Muscle layer of colon (tissue), 2 donors: ENCODE measurements at regions not wholly inside any gene's neighbourhood (a gene's known extent, or its start where the extent isn't known, plus 50 kb on each side); places are given as distances from the start of the nearest gene placed in this dataset.

Experiments used
- H3K27ac ChIP-seq: one replicate; pipeline ENCODE4 v1.7.0; 2013; ENCODE audit warnings: low read depth, mild to moderate bottlenecking, low read length, moderate library complexity
- H3K27me3 ChIP-seq, 2 donors: one replicate each; pipeline ENCODE4 v1.7.0; 2013; ENCODE audit warnings: low read length in 2 of 2, mild to moderate bottlenecking in 2 of 2; ENCODE audit not compliant: insufficient read depth in 2 of 2, control insufficient read depth in 1 of 2
- H3K36me3 ChIP-seq: one replicate; pipeline ENCODE4 v1.7.0; 2013; ENCODE audit warnings: mild to moderate bottlenecking, low read length; ENCODE audit not compliant: insufficient read depth
- H3K4me1 ChIP-seq: one replicate; pipeline ENCODE4 v1.7.0; 2013; ENCODE audit warnings: mild to moderate bottlenecking, low read length; ENCODE audit not compliant: insufficient read depth
- H3K4me3 ChIP-seq, 2 donors: one replicate each; pipeline ENCODE4 v1.7.0; 2013; ENCODE audit warnings: low read length in 2 of 2, low read depth in 1 of 2, mild to moderate bottlenecking in 1 of 2, moderate library complexity in 1 of 2
- H3K9ac ChIP-seq: one replicate; pipeline ENCODE4 v1.7.0; 2013; ENCODE audit warnings: low read length
- H3K9me3 ChIP-seq: one replicate; pipeline ENCODE4 v1.7.0; 2013; ENCODE audit warnings: mild to moderate bottlenecking, low read length
- donor health status: abdominal sarcoma.
- donor health status: Adenocarcinoma of cecum.

- no peak overlapping the region for H3K27ac ChIP-seq
- H3K36me3 ChIP-seq: no peaks in the 10 kb centered on the region
- no peaks in the 10 kb centered on the region for H3K9me3 ChIP-seq
- no peak overlapping the region for H3K9ac ChIP-seq
- no peaks in the 10 kb centered on the region for H3K27me3 ChIP-seq
- peaks cover 12% of the 10 kb centered on the region for H3K4me1 ChIP-seq
- no peak overlapping the region for H3K4me3 ChIP-seq
Measured at GRCh38 chr6:15874821-15875220, 212.0 kb upstream of the DTNBP1 start.

DNA sequence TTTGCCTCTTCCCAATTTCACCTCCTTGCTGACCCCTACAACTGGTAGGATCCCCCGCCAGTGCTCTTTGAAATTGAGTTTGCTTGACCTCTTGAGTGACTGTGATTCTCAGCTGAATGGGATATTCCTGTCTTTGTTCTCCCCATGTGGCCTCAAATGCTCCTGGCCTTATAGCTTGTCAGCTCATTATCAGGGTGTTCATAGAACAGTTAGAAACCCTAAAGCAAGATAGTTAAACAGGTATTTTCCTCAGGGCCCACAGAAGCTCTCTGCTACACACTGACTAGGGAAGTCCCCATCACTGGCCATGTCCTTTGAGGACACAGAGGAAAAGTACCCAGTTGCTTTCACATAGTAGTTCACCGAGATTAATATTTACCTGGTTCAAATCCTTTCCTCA is 211.5 kb upstream of the DTNBP1 start:
- Histone ChIP-seq H3K4me1 (peaks cover 7% of the 10 kb centered on the region), H3K36me3 (no peaks in the 10 kb centered on the region), H3K4me3 (no peak overlapping the region), H3K9ac (no peak overlapping the region), H3K9me3 (no peaks in the 10 kb centered on the region), H3K27ac (no peak overlapping the region), H3K27me3 (no peaks in the 10 kb centered on the region)

DNA sequence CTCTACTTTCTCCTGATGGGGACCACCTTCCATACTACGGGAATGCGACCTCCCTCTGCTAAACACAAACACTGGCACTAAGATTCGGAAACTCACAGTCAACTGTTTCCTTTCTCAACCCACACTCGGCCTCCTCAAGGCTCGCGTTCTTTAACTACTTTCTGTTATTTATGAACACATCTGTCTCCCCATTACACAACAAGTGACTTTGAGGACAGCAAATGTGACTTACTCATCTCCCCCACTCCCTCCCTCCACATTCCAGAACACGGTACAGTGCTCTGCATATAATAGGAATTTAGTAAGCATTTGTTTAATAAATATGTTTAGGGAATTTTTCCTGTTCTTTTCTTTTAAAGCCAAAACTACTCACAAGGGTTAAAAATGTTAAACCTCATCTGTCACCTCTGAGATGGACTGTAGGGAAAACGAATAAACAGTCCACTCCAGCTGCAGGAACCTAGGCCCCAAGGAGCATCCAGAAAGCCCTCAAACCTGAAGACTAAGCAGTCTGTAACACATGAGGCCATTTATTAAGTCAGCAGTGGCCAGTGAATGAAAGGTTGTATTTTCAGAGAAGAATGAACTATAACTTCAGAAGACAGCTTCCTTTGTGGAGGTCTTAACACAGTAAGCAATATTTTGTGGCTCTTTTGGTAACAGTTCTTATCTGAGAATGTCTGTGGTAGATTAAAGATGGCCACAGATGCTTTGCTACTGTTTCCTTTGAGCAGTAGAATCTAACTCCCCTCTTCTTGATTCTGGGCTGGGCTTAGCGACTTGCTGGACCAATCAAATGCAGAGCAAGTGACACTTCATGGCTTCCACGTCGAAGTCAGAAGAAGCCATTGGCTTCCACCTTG is 209.6 kb upstream of the DTNBP1 start:
- Histone ChIP-seq H3K36me3 (no peaks in the 10 kb centered on the region), H3K4me1 (no peaks in the 10 kb centered on the region), H3K27me3 (no peaks in the 10 kb centered on the region), H3K27ac (no peak overlapping the region), H3K9ac (no peak overlapping the region), H3K9me3 (no peaks in the 10 kb centered on the region), H3K4me3 (no peak overlapping the region)

DNA sequence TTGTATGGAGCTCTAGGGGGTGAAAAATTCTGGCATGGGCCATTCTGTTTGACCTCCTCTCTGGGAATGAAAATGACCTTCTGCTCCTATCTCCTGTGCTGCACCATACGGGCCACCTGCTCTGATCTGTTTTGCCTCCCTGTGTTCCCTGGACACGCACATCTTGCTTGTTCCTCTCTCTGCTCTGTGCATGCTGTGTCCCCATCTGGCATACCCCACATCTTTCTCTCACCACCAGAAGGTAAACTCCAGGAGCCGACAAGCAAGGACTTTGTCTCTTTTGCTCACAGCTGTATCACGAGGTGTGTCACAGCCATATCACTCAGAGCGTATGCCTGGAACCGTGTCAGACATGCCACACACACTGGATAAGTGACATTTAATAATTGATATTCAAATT is 208.4 kb upstream of the DTNBP1 start:
- no peak overlapping the region for H3K27ac ChIP-seq
- no peaks in the 10 kb centered on the region for H3K36me3 ChIP-seq
- H3K4me1 ChIP-seq: no peaks in the 10 kb centered on the region
- H3K9ac ChIP-seq: no peak overlapping the region
- no peaks in the 10 kb centered on the region for H3K9me3 ChIP-seq
- H3K27me3 ChIP-seq: no peaks in the 10 kb centered on the region
- no peak overlapping the region for H3K4me3 ChIP-seq

GRCh38 chr6:15870333-15871043 is 207.7 kb upstream of the DTNBP1 start:
- Histone ChIP-seq H3K36me3 (no peaks in the 10 kb centered on the region), H3K9ac (no peak overlapping the region), H3K27ac (no peak overlapping the region), H3K9me3 (no peaks in the 10 kb centered on the region), H3K27me3 (no peaks in the 10 kb centered on the region), H3K4me3 (no peak overlapping the region), H3K4me1 (no peaks in the 10 kb centered on the region)

DNA sequence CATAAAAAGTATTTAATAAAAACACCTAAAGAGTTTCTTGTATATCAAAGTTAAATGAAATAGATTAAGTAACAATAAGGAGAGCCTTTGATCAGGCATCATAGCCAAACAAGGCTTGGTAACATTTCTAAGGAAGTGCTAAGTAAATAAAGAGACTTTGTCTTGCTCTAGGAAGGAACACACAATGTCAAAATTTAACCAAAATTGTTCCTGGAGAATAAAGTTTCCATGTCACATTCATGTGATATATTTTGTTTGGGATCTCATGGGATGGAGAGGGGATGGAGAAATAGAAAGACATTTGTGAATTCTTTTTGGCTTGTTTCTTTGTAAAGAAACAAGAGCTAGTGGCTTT is 201.9 kb upstream of the DTNBP1 start:
- Histone ChIP-seq H3K4me3 (no peak overlapping the region), H3K27ac (no peak overlapping the region), H3K9me3 (no peaks in the 10 kb centered on the region), H3K36me3 (no peaks in the 10 kb centered on the region), H3K4me1 (no peaks in the 10 kb centered on the region), H3K9ac (no peak overlapping the region), H3K27me3 (no peaks in the 10 kb centered on the region)

DNA sequence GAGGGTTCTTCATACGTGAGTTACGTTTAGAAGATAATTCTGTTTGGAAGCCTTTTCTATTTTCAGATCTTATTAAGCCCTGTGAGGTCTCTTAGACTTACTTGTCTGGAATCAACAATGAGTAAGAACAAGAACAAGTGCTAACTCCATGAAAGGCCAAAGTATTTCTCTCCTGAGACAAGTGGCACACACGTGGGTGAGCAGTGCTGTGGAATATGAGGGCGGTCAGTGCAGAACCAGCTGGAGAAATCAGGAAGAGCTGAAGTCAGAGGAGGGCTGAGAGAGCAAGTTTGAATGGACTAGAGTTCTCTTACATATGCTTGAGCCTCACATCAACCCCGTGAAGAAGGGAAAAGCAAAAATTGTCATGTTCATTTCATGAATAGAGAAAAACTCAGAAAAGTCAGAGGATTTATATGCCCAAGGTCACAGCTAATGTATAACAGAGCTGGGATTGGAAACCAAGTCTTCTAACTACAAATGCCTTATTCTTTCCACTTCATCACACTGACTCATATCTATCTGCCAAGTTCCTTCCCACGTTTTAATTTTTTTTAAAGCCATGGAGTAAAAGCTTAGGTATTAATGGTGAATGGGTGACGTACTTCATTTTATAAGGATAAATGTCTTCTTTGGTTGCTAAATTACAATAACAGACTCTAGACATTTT is 201.3 kb upstream of the DTNBP1 start:
- no peak overlapping the region for H3K9ac ChIP-seq
- no peak overlapping the region for H3K27ac ChIP-seq
- H3K4me1 ChIP-seq: no peaks in the 10 kb centered on the region
- H3K4me3 ChIP-seq: no peak overlapping the region
- H3K9me3 ChIP-seq: no peaks in the 10 kb centered on the region
- H3K27me3 ChIP-seq: no peaks in the 10 kb centered on the region
- no peaks in the 10 kb centered on the region for H3K36me3 ChIP-seq

DNA sequence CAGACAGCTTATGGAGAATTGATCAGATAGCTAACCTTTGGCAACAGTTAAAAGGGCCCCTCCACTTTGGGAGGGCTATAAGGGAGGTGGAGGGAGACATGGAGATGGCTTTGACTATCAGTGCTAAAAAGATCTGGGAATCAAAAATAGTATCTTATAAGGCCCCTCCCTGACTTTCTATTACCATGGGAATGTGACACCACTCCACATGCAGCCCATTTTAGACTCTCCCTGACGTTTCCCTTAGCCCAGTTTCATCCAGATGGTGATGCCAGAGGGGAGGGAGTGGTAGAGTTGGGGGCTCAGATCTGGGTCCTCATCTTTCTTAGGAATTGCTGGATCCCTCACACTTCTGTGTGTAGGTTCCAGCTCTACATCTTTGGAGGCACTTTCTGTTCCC is 200.0 kb upstream of the DTNBP1 start:
- no peaks in the 10 kb centered on the region for H3K9me3 ChIP-seq
- no peak overlapping the region for H3K4me3 ChIP-seq
- no peak overlapping the region for H3K9ac ChIP-seq
- no peak overlapping the region for H3K27ac ChIP-seq
- no peaks in the 10 kb centered on the region for H3K4me1 ChIP-seq
- H3K36me3 ChIP-seq: no peaks in the 10 kb centered on the region
- no peaks in the 10 kb centered on the region for H3K27me3 ChIP-seq

DNA sequence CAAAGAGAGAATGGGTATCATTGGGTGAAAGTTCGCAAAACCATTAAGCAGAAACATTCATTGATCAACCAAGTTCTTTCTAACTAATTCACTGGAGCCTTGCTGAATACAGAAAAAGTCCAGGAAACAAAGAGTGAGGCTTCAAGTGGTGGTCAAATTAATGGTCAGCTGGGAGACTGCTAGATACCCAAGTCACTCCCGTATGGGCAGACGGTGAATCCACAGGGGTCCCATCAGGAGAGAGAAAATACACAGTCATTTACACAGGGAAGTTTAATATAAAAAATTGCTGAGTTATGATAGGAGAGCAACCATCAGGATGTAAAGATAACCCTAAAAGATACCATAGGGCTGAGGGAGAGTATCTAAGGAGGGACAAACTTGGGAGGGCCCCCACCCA is 198.7 kb upstream of the DTNBP1 start:
- Histone ChIP-seq H3K9ac (no peak overlapping the region), H3K27ac (no peak overlapping the region), H3K9me3 (no peaks in the 10 kb centered on the region), H3K27me3 (no peaks in the 10 kb centered on the region), H3K4me1 (no peaks in the 10 kb centered on the region), H3K36me3 (no peaks in the 10 kb centered on the region), H3K4me3 (no peak overlapping the region)

DNA sequence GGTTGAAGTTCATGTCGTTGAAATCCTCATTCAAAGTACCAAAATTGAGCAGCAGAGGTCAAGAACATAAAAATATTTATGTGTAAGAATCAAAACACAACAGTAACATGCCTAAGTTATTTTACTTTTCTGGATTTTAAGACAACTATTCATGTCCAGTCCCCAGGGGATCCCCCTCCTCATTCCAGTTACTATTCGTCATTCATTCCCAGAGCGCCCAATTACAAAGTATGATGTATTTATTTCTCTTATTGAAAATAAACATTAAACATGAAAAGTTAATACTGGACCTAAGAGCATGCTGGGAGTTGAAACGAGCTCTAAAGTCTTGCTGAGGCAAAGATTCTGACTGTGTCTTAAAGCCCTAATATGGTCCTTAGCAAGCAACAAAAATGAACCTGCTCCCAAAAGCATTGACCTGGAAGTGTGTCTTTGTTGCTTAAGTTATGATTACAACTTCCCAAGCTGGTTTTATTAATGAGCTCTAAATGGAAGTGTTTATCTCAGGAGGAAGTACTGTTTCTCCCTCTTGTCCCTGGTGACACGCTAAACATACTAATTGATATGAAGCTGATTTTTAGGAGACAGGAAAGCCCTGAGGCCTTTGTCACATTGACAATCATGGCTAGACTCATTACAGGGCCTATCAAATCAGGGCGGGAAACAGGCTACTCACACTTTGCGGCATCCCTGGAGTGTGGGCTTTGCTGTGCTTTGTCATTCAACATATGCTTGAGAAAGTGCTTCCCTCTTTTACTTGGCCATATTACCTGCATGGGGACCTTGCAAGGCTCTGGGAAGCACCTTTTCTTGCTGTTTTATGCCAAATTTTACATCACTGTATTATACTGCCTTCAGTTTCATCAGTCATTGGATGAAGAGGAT is 192.2 kb upstream of the DTNBP1 start:
- no peaks in the 10 kb centered on the region for H3K36me3 ChIP-seq
- H3K9me3 ChIP-seq: no peaks in the 10 kb centered on the region
- H3K27me3 ChIP-seq: no peaks in the 10 kb centered on the region
- H3K27ac ChIP-seq: no peak overlapping the region
- H3K4me1 ChIP-seq: no peaks in the 10 kb centered on the region
- no peak overlapping the region for H3K4me3 ChIP-seq
- H3K9ac ChIP-seq: no peak overlapping the region

DNA sequence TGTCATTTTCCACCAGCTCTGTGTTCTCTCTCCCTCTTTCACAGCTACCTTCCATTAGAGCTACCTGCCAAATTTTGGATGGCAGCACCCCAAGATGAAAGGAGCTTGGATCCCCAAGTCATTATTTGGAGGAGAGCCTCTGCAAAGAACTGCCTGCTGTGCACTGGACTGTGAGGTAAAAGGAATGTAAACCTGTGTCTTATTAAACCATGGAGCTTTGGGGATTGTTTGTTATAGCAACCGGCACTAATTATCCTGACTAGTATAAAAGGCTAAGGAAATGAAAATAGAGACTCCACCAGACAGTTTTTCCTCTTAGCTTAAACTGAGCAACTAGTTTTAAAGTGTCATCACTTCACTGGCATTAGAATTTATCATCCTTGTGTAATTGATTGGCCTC is 191.6 kb upstream of the DTNBP1 start:
- no peak overlapping the region for H3K4me3 ChIP-seq
- no peak overlapping the region for H3K27ac ChIP-seq
- no peak overlapping the region for H3K9ac ChIP-seq
- no peaks in the 10 kb centered on the region for H3K36me3 ChIP-seq
- H3K4me1 ChIP-seq: no peaks in the 10 kb centered on the region
- no peaks in the 10 kb centered on the region for H3K9me3 ChIP-seq
- H3K27me3 ChIP-seq: no peaks in the 10 kb centered on the region
